HT-29 (cell line): ENCODE measurements at regions not wholly inside any gene's neighbourhood (a gene's known extent, or its start where the extent isn't known, plus 50 kb on each side); places are given as distances from the start of the nearest gene placed in this dataset.
A peak's percentile ranks its signal among the peaks of the same experiment; 100 is the strongest.
"Not testable (repeated sequence)": the region's sequence is repeated elsewhere in the genome, so short reads cannot be mapped to it uniquely, and the experiment has no call there.

Experiments used
- DNase-seq: peaks from one replicate; pipeline ENCODE4 v3.0.0-alpha.2; 2015; ENCODE audit warnings: low spot score

DNA sequence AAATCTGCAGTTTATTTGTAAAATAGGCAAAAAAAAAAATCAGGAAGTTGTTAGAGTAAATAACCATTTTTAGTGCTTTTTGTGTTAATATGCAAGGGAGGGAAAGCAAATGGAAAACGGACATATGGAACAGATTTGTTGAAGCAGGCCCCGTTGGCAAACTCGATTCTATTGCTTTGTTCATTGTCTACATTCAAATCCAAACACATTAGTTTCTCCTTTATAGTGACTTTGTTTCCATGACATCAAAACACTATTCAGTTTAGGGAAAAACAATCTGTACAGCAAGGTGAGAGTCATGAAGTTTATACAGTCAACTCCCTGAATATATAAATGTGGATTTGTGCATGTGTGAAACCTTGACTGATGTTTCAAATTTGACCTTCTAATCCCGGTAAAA, 142.2 kb downstream of the FAM47A start:
- DNase-seq: no peak

DNA sequence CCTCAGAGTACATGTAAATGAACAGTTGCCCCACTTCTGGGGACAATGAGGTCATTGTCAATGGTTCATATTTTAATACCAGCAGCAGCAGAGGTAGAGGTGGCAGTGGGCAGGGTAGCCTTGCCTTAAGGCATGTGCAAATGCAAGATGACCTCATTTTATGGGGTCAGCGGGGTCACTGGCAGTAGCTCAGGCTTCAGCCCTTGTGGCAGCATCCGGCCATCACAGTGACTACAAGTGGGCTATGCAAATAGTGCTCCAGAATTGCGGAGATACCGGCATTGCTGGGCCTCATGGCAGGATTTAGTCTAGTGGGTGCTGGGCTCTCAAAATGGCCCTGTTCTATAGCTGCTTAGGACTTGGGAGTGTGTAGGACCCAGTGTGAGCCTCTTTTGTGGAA, 144.7 kb downstream of the FAM47A start:
- no peak for DNase-seq

DNA sequence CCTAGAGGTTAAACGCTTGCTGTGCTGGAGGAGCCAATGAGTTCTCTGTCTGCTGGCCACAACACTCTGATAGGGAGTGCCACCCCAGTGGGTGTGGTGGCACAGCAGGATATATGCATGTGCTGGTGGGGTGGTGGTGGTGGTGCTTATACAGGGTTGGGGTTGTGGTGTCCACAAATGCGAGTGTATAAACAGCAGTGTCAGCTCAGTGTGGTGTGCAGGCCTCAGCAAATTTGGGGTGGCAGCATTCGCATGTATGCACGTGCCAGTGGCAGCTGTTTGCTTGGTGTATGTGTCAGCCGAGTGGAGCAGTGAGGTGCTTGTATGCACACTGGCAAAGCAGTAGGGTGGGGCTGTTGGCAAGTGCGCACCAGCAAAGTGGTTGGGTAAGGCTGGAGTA, 157.4 kb downstream of the FAM47A start:
- no peak for DNase-seq

DNA sequence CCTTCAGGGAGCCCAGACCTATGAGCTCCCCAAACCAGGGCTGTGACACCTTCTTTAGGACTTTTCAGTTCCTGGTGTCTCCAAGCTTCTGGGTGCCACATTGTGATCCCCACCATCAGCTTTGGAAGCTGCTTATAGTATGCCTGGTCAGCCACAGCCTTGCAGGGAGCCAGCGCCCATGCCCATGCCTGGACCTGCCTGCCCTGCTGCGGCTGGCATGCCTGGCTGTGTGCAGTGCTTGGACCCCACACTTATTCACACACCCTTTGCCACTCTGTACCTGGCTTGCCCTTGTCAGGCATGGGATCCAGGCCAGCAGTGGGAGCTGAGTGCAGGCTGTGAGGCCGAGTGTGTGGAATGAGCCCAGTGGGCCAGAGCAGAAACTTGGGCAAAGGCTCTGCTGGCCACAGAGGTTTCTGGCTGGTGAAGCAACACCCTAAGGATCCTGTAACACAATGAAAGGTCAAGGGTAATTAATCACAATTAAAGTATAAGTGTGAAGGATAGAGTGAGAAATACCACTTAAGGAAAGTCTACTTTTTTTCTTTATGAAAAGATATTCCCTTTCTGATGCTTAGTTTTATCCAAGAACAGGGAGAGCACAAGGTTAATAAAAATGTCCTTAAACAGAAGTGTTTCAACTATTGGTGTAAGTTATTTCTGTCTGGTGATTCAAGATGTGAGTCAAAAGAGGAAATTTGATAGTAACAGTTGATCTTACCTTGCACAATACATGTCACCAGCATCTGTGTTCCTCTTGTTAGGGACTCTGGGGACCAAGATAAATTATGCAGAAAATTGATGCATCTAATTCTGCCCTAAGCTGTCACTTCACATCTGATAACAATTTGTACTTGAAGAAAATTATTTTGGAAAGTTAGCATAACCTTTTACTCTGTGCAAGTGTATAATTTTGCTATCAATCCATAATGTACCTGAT, 161.8 kb downstream of the FAM47A start:
- DNase-seq: no peak

DNA sequence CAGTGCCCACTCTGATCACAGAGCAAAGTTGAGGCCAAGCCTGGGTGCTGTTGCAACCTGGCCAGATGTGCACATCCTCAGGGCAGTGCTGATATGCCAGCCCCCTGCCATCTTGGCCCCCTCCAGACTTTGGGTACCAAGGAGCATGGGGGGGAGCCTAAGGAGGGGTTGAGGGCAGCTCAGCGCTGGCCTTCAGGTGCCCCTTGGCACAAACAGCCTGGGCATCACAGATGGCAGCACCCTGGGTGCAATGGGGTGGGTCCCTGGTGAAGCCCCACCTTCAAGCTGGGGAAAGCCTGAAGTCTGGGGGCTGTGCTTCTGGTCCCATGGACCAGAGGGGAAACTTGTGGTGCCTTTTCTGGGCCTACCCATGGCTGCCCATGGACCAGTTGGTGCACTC, 163.0 kb downstream of the FAM47A start:
- DNase-seq: no peak

DNA sequence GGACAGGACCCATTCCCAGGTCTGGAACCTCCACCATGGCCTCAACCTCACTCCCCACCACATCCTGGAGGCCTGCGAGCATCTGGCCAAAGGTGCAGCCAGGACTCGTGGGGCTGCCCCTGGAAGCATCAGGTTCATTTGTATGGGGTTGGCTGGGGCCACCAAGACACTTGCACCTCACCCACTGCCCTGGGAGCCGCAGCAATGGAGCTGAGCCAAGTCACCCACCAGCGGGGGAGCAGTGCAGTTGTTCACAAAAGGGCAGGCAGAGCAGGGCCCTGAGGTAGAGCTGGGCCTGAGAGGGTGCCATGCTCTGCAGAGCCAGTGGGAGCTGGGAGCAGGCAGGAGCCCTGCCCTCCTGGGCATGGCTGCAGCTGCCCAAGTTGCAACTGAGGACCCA, 163.5 kb downstream of the FAM47A start:
- no peak for DNase-seq

DNA sequence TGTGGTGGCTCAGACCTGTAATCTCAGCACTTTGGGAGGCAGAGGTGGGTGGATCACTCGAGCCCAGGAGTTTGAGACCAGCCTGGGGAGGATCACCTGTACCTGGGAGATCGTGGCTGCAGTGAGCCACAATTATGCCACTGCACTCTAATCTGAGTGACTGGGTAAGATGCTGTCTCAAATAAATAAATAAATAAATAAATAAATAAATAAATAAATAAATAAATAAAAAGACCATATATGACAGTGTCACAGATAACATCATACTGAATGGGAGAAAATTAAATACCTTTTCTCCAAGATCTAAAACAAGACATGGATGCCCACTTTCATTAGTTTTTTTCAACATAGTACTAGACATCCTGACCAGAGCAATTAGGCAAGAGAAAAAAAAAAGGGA, 182.8 kb downstream of the FAM47A start:
- DNase-seq: no peak

DNA sequence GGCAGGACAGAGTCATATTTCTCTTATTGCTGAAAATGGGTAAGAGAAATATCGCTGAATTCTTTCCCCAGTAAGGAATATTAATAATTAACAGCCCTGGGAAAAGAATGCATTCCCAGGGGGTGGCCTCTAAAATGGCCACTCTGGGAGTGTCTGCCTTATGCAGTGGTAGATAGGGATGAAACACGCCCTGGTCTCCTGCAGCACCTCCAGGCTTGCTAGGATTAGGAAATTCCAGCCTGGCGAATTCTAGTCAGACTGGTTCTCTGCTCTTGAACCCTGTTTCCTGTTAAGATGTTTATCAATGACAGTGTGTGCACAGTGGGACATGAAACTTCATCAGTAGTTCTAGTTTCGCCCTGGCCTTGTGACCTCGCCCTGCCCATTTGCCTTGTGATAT, 205.9 kb downstream of the FAM47A start:
- not testable (repeated sequence) for DNase-seq

DNA sequence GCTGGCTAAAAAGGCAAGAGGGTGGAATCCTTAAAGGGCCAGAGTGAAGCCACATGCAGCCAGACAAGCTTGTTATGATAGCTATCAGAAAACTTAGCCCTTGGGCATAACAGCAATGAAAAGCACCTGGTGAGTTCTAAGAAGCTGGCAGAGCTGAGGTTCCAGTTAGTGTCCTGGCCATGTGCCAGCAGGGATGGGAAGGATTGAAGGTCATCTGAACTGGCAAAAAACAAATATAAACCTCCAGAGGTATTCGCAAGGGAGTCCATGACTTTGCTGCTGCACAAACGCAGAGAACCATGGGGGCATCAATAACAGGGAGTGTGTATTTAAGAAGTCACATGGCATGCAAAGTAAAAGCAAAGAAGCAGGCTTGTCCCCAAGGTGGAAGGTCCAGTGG, 208.9 kb downstream of the FAM47A start:
- peak; percentile 15 for DNase-seq

DNA sequence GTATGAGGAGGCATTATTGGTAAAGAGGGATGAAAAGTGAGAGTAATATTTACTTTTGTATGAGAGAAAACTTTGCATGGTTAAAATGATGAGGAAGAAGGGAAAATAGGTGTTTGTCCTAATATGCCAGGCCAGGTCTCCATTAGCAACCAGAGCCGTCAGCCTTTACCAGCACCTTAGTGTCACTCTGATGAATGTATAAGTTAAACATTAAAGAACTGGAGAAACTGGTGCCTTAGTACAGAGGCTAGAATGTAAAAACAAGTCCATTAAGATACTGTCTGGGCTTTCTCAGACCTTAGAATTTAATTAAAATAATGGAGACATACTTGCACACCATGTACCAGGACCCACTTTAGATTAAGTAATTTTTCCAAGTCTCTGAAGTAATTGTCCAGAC, 222.3 kb downstream of the FAM47A start:
- peak; percentile 57 for DNase-seq

DNA sequence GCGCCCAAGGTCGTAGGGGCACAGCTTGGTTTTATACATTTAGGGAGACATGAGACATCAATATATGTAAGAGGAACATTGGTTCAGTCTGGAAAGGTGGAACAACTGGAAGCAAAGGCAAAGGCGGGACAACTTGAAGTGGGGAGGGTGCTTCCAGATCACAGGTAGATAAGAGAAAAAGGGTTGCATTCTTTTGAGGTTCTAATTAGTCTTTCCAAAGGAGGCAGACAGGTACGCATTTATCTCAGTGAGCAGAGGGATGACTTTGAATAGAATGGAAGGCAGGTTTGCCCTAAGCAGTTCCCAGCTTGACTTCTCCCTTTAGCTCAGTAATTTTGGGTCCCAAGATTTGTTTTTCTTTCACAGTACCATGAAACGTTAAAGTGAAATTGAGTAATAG, 223.2 kb downstream of the FAM47A start:
- DNase-seq: peak; percentile 2

DNA sequence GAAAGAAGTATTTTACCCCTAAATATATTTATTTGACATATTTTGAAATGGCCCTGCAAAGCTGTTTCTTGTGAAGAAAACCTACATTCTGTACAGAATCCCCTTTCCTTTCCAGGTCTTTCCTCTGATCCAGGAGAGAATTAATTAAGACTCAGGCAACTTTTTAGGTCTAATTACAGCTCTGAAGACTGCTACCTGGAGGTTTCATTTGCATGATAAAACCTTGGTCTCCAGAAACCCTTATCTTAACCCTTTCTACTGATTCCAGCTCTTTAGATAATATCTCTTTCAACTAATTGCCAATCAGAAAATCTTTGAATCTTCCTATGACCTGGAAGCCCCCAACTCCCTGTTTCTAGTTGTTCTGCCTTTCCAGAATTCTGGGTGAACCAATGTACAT, 224.0 kb downstream of the FAM47A start:
- no peak for DNase-seq

DNA sequence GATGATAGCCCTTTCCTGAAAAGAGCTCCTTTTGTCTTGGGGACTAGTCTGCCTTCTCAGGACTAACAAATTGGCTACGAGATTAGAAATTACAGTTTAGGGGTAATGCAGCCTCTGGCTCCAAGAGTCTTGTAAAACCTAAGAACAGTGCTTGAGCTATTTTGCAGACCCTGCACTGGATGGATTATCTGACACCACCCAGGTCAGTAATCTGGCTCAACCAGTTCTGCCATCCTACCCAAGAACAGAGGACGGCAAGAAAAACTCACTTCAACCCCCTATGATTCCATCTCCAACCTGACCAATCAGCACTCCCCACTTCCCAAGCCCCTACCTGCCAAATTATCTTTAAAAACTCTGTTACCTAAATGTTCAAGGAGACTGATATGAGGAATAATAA, 225.1 kb downstream of the FAM47A start:
- peak; percentile 69 for DNase-seq

DNA sequence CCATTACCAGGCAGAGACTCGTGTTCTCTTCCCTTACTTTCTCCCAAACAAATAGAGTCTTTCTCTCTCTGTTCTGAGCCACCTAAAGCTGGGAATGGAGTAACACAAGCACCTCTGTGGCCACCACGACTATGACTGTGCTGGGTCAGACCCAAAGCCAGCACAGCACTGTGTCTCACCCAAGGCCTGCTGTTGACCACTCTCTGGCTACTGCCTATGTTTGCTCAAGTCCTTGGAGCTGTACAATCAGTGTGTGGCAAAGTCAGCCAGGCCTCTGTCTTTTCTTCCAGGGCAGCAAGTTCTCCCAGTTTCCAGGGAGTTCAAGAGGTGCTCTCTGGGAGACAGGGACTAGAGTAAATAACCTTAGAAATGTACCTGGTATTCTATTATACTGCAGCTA, 239.4 kb downstream of the FAM47A start:
- DNase-seq: no peak

DNA sequence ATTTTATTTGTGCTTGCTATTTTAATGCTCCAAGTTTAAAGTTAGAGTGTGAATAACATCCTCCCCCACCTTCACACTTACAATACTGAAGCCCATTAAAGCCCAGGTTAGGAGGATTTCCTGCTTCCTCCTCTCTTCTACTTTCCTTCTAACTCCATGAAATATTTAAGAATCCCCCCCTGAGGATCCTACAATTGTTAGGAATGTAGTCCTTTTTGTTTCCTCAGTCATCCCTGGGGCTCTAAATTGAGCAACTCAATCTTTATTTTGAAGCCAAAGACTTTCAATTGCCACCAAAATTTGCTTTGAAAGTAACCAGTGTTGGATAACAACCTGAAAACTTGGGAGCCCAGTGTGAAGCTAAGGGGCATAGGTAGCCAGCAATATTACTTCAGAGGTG, 276.9 kb downstream of the FAM47A start:
- DNase-seq: no peak

DNA sequence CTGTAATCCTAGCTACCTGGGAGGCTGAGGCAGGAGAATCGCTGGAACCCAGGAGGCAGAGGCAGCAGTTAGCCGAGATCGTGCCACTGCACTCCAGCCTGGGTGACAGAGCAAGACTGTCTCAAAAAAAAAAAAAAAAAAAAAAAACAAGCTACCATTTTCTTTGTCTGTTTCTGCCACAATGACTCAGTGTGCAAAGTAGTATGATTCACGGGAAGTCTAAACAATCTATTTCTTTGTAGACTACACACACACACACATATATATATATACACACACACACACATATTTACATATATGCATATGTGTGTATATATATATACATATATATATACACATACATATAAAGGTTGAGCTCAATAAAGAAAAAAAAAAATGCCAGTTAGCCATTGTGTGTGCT, 280.0 kb downstream of the FAM47A start:
- DNase-seq: not testable (repeated sequence)

DNA sequence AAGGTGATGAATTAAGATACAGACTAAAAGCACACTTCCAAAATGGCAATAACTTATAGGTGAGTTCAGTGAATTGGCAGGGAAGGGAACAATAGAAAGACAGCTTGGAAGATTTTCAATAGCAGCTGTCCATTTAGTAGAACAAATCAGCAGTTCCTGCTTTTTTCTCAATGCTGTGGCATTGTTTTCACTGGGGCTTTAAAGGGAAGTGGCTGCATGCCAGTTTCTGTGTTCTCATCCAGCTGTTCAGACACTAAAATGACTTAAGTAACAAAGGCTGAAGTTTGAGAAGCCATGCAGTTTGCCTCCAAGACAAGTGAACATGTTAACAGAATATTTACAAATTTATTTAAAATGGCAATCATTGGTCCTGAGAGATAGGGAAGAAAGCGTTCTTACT, 291.9 kb downstream of the FAM47A start:
- peak; percentile 1 for DNase-seq

DNA sequence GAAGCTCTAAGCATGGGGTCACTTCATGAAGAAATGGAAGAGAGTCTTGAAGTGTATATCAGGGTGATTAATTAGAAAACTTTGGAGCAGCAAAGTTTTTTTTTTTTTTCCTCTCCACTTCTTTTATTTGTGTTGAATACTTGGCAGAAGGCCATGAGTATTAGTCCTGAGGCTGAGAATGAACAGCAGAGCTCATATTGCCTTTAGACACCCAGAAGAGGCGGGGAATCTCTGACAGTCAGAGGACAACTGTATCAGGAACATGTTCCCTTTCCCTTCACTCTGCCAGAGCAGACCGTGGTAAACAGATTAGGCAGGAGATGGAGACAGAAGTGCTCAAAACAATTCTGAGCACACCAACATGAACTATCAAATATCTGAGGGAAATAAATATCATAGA, 300.9 kb downstream of the FAM47A start:
- no peak for DNase-seq

DNA sequence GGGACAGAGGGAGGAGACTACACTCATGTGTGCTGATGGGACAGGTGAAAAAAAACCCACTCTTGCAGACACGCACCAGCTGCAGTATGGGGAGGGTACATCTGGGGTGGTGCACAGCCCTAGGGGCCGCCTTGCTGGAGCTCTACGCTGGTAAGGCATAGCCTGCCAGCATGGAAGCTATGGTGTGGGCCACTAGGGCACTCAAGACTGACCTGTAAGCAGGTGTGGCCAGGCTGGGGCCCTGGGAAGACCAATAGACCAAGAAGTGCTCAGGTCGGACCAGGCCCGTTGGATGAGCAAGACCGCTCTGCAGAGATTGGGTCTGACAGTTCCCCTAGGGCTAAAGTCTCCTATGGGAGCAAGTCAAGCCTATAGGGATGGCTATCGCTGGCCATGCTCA, 314.8 kb downstream of the FAM47A start:
- DNase-seq: no peak

DNA sequence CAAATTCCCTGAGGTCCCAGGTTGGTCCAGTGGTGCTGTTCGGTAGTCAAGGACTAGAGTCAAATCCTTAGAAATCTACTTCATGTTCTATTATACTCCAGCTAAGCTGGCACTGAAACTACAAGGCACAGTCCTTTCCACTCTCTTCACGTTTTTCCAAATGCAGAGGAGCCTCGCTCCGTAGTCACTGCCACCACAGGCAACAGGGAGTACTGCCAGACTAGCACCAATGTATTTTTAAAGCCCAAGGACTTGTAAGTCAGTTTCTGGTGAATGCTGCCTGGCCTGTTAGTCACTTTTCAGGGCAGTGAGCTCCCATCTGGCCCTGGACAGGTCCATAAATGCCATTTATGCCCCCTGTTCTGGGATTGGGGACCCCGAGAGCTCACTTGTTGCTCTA, 323.5 kb downstream of the FAM47A start:
- DNase-seq: no peak

DNA sequence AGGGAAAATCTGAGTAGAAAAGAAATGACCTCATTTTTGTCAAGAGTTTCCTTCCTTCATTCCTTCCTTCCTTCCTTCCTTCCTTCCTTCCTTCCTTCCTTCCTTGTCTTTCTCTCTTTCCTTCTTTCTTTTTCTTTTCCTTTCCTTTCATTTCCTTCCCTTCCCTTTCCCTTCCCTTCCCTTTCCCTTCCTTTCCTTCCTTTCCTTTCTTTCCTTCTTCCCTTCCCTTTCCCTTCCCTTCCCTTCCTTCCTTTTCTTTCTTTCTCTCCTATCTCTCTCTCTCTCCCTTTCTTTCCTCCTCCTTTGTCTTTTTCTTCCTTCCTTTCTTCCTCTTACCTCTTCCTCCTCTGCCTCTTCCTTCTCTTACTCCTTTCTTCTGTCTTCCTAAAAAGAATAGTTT, 347.6 kb downstream of the FAM47A start:
- no peak for DNase-seq

DNA sequence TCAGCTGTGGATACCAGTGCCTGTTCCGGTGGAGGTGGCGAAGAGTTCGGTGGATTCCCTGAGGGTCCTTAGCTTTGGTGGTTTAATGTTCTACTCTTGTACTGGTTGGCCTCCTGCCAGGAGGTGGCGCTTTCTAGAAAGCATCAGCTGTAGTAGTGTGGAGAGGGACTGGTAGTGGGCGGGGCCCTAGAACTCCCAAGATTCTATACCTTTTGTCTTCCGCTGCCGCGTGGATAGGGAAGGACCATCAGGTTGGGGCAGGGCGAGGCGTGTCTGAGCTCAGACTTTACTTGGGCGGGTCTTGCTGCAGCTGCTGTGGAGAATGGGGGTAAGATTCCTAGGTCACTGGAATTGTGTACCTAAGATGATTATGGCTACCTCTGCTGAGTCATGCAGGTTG, 390.3 kb downstream of the FAM47A start:
- DNase-seq: no peak

DNA sequence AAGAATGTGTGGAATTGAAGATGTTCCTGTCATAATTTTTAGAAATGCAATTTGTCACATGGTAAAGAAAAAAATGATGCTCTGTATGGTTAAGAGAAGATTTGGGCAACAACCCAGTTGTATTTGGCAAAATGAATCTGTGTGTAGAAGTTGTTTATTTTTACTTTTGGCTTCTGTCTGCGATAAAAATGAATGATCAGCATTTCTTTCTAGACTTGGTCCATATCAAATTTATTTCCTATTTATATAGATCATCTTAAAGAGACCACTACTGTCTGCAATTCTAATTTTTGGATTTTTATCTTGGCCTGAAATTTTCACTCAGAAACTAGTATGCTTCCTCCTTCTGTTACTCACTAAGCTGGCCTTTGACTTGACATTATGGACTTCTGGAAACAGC, 396.9 kb downstream of the FAM47A start:
- DNase-seq: no peak
